ENCODE measurements at regions not wholly inside any gene's neighbourhood (a gene's known extent, or its start where the extent isn't known, plus 50 kb on each side); places are given as distances from the start of the nearest gene placed in this dataset.

DNA sequence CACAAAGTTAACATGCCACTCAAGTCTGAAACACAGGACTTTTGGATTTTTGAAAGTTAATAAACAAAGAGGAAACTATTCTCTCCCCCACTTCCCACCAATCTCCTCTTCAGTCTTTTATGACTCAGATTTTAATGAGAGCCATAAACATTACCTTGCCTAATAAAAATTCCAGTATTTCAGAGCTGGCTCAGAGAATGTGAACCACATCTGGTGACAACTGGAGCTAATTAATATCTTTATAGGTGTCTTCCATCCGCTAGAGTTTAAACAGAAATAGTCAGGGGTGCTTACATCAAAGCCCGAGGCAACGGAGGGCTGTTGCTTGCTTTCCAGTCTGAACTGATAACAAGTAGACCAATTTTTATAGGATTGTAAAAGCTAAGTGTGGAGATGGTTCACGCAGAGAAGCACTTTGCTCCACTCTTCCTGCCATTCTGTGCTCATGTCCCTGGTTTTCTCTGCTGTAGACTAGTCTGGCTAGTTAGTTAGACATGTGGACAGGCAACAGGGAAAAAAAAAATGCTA is 363.6 kb downstream of the NR2F2 start:
- peaks cover 2% of the 10 kb centered on the region for H3K4me1 ChIP-seq (ENCODE audit: control insufficient read depth, insufficient read depth, low read length)
- H3K9me3 ChIP-seq (ENCODE audit: control insufficient read depth, insufficient read depth, low read length) = no peaks in the 10 kb centered on the region
- no peak overlapping the region for H3K9ac ChIP-seq (ENCODE audit: low read depth, low read length)
- no peak overlapping the region for H3K4me3 ChIP-seq (ENCODE audit: low read depth, low read length)
- no peaks in the 10 kb centered on the region for H3K36me3 ChIP-seq (ENCODE audit: control insufficient read depth, insufficient read depth, low read length)
- H3K27me3 ChIP-seq (ENCODE audit: control insufficient read depth, insufficient read depth, low read length) = no peaks in the 10 kb centered on the region

DNA sequence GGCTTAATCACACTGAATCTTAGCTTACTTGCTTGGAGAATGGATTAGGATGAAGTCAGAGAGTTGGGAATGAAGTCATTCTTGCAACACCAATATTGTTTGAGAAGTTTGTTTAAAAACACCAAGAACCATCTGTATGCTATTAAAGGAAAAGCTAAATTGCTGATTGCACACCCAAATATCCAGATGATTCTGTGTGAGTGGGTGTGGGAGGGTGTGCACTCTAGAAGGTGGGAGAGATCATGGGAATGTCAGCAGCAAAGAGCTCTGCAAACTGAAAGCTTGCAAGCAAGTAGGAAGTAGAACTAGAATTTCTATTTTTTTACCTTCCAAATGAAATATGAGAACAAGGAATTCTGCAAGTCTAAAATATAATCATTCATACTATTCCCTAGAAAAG is 364.9 kb downstream of the NR2F2 start:
- Histone ChIP-seq H3K27me3 (ENCODE audit: control insufficient read depth, insufficient read depth, low read length) (no peaks in the 10 kb centered on the region), H3K36me3 (ENCODE audit: control insufficient read depth, insufficient read depth, low read length) (no peaks in the 10 kb centered on the region), H3K9ac (ENCODE audit: low read depth, low read length) (no peak overlapping the region), H3K4me3 (ENCODE audit: low read depth, low read length) (no peak overlapping the region), H3K9me3 (ENCODE audit: control insufficient read depth, insufficient read depth, low read length) (no peaks in the 10 kb centered on the region), H3K4me1 (ENCODE audit: control insufficient read depth, insufficient read depth, low read length) (peaks cover 16% of the 10 kb centered on the region)

DNA sequence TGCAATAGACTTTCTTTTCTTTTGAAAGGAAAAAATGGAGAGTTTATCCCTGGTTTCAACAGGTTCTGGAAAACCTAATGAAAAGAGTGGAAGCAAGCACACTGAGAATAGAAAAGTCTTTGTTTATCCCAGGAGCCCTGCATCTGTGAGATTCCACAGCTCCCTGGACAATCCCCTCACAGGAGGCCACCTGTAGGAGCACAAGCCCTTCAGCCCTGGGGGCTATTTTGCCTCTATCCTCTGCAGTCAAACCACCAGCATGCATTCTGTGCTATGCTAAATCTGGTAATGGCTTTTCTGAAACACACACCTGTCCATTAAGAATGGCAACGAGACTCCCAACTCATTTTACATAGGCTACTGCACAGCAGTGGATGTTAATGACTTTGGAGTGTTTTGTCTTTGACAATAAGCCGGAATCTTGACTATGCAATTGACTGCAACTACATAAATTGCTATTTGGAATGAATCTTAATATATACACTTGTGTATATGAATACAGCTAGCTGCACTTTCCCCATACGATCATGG is 369.4 kb downstream of the NR2F2 start:
- H3K4me1 ChIP-seq (ENCODE audit: control insufficient read depth, insufficient read depth, low read length) = peaks cover 52% of the 10 kb centered on the region
- no peak overlapping the region for H3K4me3 ChIP-seq (ENCODE audit: low read depth, low read length)
- H3K27me3 ChIP-seq (ENCODE audit: control insufficient read depth, insufficient read depth, low read length) = no peaks in the 10 kb centered on the region
- no peaks in the 10 kb centered on the region for H3K9me3 ChIP-seq (ENCODE audit: control insufficient read depth, insufficient read depth, low read length)
- no peaks in the 10 kb centered on the region for H3K36me3 ChIP-seq (ENCODE audit: control insufficient read depth, insufficient read depth, low read length)
- H3K9ac ChIP-seq (ENCODE audit: low read depth, low read length) = no peak overlapping the region

DNA sequence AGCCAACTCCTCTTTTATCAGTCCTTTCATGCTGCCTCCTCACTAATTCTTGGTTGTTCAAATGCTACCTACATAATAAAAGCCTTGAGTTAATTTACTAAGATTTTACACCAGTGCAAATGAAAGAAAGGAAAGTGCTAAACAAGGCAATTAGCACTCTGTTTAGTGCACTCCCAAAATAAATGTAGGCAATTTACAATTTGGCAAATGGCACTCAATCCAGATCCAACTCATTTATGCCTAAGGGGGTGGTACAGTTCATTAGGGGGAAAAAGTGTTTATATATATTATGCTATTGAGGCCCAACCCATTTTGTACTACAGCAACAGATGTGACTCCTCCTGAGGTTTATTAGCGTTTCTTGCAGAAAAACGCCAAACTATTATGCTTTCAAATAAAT is 370.1 kb downstream of the NR2F2 start:
- no peak overlapping the region for H3K9ac ChIP-seq (ENCODE audit: low read depth, low read length)
- H3K4me1 ChIP-seq (ENCODE audit: control insufficient read depth, insufficient read depth, low read length) = peaks cover 52% of the 10 kb centered on the region
- no peak overlapping the region for H3K4me3 ChIP-seq (ENCODE audit: low read depth, low read length)
- H3K9me3 ChIP-seq (ENCODE audit: control insufficient read depth, insufficient read depth, low read length) = no peaks in the 10 kb centered on the region
- H3K36me3 ChIP-seq (ENCODE audit: control insufficient read depth, insufficient read depth, low read length) = no peaks in the 10 kb centered on the region
- H3K27me3 ChIP-seq (ENCODE audit: control insufficient read depth, insufficient read depth, low read length) = no peaks in the 10 kb centered on the region

DNA sequence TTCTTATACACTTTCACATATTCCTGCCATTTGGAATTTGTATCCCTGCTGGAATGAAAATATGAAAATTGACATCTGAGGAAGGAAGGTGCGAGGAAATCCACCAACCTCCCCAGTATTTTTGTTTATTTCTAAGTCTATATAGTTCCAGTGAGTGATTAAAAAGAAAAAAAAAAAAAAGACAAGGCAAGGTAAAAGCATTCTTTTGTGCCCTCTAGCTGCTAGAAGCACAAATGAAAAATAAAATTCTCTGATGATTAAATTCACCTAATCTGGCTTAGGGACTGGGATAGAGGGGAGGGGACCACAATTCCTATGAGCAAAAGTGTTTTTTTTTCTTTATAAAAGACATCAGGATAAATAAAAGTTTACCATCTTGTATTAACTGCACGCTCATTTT is 370.9 kb downstream of the NR2F2 start:
- Histone ChIP-seq H3K4me1 (ENCODE audit: control insufficient read depth, insufficient read depth, low read length) (peaks cover 52% of the 10 kb centered on the region), H3K27me3 (ENCODE audit: control insufficient read depth, insufficient read depth, low read length) (no peaks in the 10 kb centered on the region), H3K9me3 (ENCODE audit: control insufficient read depth, insufficient read depth, low read length) (no peaks in the 10 kb centered on the region), H3K36me3 (ENCODE audit: control insufficient read depth, insufficient read depth, low read length) (no peaks in the 10 kb centered on the region), H3K4me3 (ENCODE audit: low read depth, low read length) (no peak overlapping the region), H3K9ac (ENCODE audit: low read depth, low read length) (no peak overlapping the region)

DNA sequence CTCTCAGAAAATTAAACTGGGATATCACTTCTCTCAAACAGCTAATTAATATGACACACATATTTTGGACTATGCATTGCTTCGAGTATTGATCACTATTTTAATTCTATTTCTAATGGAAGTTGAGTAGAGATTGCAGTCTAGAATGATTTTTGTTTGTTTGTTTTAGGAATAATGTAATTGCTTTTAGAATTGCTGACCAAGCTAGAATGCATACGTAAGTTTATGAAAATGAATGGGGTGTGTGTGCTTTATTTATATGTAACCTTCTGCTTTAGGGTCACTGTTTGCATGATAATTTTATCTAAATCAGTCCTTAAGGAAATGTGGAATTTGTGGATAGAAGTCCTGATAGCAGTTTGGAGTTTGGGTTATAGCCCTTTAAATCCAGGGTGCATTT is 371.4 kb downstream of the NR2F2 start:
- no peak overlapping the region for H3K4me3 ChIP-seq (ENCODE audit: low read depth, low read length)
- no peak overlapping the region for H3K9ac ChIP-seq (ENCODE audit: low read depth, low read length)
- H3K36me3 ChIP-seq (ENCODE audit: control insufficient read depth, insufficient read depth, low read length) = no peaks in the 10 kb centered on the region
- H3K4me1 ChIP-seq (ENCODE audit: control insufficient read depth, insufficient read depth, low read length) = peaks cover 52% of the 10 kb centered on the region
- H3K27me3 ChIP-seq (ENCODE audit: control insufficient read depth, insufficient read depth, low read length) = no peaks in the 10 kb centered on the region
- no peaks in the 10 kb centered on the region for H3K9me3 ChIP-seq (ENCODE audit: control insufficient read depth, insufficient read depth, low read length)

DNA sequence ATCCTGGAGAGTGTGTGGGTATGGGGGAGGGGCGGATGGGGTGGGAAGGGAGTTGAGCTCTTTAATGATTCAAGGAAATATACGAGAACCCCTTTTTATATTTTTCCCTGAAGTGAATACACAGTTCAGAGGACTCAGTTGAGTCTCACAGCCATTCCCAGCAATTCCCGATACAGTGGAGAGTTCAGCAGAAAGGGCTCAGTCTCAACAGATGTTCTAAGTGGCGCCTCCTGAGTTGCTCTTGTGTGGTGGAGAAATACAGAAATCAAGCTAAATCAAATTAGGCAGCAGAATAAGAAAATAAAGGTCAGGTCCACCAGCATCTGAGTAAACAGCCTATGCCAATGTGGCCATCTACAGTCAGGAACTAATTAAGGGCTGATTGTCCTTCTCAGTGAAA is 372.1 kb downstream of the NR2F2 start:
- Histone ChIP-seq H3K4me1 (ENCODE audit: control insufficient read depth, insufficient read depth, low read length) (peaks cover 52% of the 10 kb centered on the region), H3K27me3 (ENCODE audit: control insufficient read depth, insufficient read depth, low read length) (no peaks in the 10 kb centered on the region), H3K9me3 (ENCODE audit: control insufficient read depth, insufficient read depth, low read length) (no peaks in the 10 kb centered on the region), H3K36me3 (ENCODE audit: control insufficient read depth, insufficient read depth, low read length) (no peaks in the 10 kb centered on the region), H3K4me3 (ENCODE audit: low read depth, low read length) (peak overlapping the region; percentile 33), H3K9ac (ENCODE audit: low read depth, low read length) (no peak overlapping the region)

DNA sequence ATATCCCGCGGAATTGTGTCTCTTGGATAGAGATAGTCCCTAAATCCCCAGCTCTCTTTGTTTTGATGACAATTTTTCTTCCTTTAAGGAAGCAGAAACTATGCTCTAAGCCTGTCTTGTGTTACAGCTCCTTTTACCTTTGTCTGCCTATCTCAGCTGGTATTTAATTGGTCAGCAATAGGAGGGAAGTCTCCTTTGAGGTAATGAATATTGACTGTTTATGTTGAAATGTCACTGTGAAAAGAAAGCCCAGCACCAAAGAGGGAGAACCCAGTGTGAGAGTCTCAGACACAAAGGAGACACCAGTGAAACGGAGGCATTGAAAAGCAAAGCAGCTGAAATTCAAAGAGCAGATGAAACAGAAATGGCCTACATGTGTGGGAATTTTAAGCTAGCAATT is 372.6 kb downstream of the NR2F2 start:
- Histone ChIP-seq H3K9ac (ENCODE audit: low read depth, low read length) (no peak overlapping the region), H3K4me1 (ENCODE audit: control insufficient read depth, insufficient read depth, low read length) (peaks cover 52% of the 10 kb centered on the region), H3K4me3 (ENCODE audit: low read depth, low read length) (no peak overlapping the region), H3K9me3 (ENCODE audit: control insufficient read depth, insufficient read depth, low read length) (no peaks in the 10 kb centered on the region), H3K27me3 (ENCODE audit: control insufficient read depth, insufficient read depth, low read length) (no peaks in the 10 kb centered on the region), H3K36me3 (ENCODE audit: control insufficient read depth, insufficient read depth, low read length) (no peaks in the 10 kb centered on the region)

DNA sequence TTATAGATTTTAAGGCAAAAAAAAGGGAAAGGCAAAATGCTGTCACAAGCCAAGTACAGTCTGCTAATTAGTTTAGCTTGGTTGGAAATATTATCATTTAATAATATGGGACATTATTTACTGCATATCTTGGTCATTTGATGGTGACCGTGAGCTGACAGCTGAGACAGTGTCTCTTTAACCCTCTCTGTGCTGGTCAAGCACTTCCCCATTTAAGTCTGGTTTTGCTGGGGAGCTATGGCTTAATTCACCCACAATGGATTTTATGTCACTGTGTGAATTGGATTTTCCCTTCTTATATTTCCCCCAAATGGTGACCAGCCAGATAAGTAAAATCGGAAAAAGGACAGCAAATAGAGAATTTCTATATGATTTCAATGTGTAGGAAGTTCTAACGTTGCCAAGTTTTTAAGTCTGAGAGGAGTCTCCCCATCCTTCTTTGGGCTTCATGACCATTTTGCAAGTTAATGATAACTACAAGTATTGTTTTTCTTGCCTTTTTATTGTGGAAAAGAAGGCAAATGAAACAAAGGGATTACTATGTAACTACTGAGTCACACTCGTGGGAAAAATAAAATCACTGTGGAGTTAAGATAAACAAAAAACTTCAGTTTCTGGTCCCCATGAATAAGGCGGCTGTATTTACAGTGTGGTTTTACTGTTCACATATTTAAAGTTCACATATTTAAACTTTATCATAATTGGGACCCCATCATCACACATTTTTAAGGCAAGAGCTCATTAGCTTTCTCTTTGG is 373.5 kb downstream of the NR2F2 start:
- H3K9me3 ChIP-seq (ENCODE audit: control insufficient read depth, insufficient read depth, low read length) = no peaks in the 10 kb centered on the region
- no peaks in the 10 kb centered on the region for H3K36me3 ChIP-seq (ENCODE audit: control insufficient read depth, insufficient read depth, low read length)
- peaks cover 51% of the 10 kb centered on the region for H3K4me1 ChIP-seq (ENCODE audit: control insufficient read depth, insufficient read depth, low read length)
- no peak overlapping the region for H3K9ac ChIP-seq (ENCODE audit: low read depth, low read length)
- no peaks in the 10 kb centered on the region for H3K27me3 ChIP-seq (ENCODE audit: control insufficient read depth, insufficient read depth, low read length)
- no peak overlapping the region for H3K4me3 ChIP-seq (ENCODE audit: low read depth, low read length)

DNA sequence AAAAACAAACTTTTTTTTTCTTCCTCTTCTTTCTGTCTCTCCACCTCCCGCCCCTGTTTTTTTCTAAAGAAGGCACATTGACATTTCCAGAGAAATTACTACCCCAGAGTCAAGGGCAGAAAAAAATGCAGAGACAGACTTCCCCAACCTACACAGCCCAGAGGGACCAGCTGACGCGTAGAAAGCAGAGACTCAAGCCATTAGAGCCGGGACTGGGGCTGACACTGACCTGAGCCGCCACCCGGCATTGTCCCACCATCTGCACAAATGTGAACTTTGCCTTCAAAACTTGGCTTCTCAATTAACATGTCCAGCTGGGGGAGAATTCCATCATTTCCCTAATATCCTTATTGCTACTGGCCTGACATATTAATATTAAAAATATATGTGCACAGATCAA is 385.6 kb downstream of the NR2F2 start:
- Histone ChIP-seq H3K36me3 (ENCODE audit: control insufficient read depth, insufficient read depth, low read length) (no peaks in the 10 kb centered on the region), H3K9ac (ENCODE audit: low read depth, low read length) (no peak overlapping the region), H3K9me3 (ENCODE audit: control insufficient read depth, insufficient read depth, low read length) (no peaks in the 10 kb centered on the region), H3K27me3 (ENCODE audit: control insufficient read depth, insufficient read depth, low read length) (peaks cover 2% of the 10 kb centered on the region), H3K4me1 (ENCODE audit: control insufficient read depth, insufficient read depth, low read length) (no peaks in the 10 kb centered on the region), H3K4me3 (ENCODE audit: low read depth, low read length) (no peak overlapping the region)

DNA sequence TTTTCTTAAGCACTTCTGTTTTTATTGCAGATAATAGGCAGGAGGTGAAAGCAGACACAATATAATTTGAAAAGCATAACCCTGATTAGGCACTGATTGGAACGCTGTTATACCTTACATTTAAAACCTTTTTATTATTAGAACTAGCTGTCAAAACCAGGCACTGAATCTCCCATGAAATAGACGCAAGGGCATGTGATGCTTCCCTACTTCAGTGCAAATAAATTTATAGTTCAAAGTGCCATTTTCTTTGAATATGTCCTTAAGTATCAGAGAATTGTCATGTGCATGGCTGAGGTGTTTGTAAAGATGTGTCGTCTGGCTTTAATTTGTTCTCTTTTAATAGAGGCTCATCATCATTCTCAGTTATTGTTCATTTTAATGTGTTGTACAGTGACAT is 386.0 kb downstream of the NR2F2 start:
- peaks cover 2% of the 10 kb centered on the region for H3K27me3 ChIP-seq (ENCODE audit: control insufficient read depth, insufficient read depth, low read length)
- no peaks in the 10 kb centered on the region for H3K9me3 ChIP-seq (ENCODE audit: control insufficient read depth, insufficient read depth, low read length)
- H3K4me1 ChIP-seq (ENCODE audit: control insufficient read depth, insufficient read depth, low read length) = no peaks in the 10 kb centered on the region
- H3K9ac ChIP-seq (ENCODE audit: low read depth, low read length) = no peak overlapping the region
- no peak overlapping the region for H3K4me3 ChIP-seq (ENCODE audit: low read depth, low read length)
- H3K36me3 ChIP-seq (ENCODE audit: control insufficient read depth, insufficient read depth, low read length) = no peaks in the 10 kb centered on the region

DNA sequence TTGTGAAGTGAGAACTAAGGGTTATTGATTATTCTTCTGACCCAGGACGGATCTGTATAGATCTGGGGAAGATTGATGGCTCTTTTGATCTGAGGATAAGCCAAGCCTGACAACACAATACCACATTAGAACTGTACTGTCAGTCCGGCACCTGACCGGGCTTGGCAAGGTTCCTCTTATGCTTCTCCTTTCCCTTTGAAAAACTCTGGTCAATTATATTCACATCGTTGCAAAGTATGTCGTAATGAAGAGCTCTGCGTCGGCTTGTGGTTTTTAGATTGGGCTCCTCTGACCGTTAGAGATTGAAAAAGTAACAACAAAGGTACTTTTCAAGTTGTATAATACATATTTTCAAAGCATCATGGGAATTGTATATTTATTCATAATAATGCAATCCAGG is 389.8 kb downstream of the NR2F2 start:
- peaks cover 2% of the 10 kb centered on the region for H3K27me3 ChIP-seq (ENCODE audit: control insufficient read depth, insufficient read depth, low read length)
- H3K36me3 ChIP-seq (ENCODE audit: control insufficient read depth, insufficient read depth, low read length) = no peaks in the 10 kb centered on the region
- no peak overlapping the region for H3K4me3 ChIP-seq (ENCODE audit: low read depth, low read length)
- H3K9ac ChIP-seq (ENCODE audit: low read depth, low read length) = no peak overlapping the region
- no peaks in the 10 kb centered on the region for H3K4me1 ChIP-seq (ENCODE audit: control insufficient read depth, insufficient read depth, low read length)
- H3K9me3 ChIP-seq (ENCODE audit: control insufficient read depth, insufficient read depth, low read length) = no peaks in the 10 kb centered on the region
